Right lobe of liver (tissue), 6 donors: ENCODE measurements at regions not wholly inside any gene's neighbourhood (a gene's known extent, or its start where the extent isn't known, plus 50 kb on each side); places are given as distances from the start of the nearest gene placed in this dataset.

Source experiments
- ATAC-seq, 4 donors: fragments of 200-7000 bp; cut with Tn5 transposase; one replicate each; pipeline ENCODE4 v1.9.1; 2020; ENCODE audit warnings: mild to moderate bottlenecking in 4 of 4, moderate library complexity in 4 of 4
- DNase-seq, 3 donors: peaks; one replicate each; pipeline ENCODE4 v3.0.0-alpha.2; 2020
- H3K27ac ChIP-seq, 3 donors: fragments of 200-600 bp; one replicate each; pipeline ENCODE4 v1.8.0; 2022
- H3K27me3 ChIP-seq, 2 donors: fragments of 200-600 bp; one replicate each; pipeline ENCODE4 v1.8.0; 2022
- H3K36me3 ChIP-seq, 4 donors: fragments of 200-600 bp; sonication (generic) in 1 of 4; one replicate each; pipeline versions ENCODE4 v1.5.1 to v1.8.0; 2017 to 2022; ENCODE audit warnings: control low read depth in 1 of 4
- H3K4me1 ChIP-seq, 4 donors: fragments of 200-600 bp; sonication (generic) in 1 of 4; one replicate each; pipeline versions ENCODE4 v1.5.1 to v1.8.0; 2017 to 2022; ENCODE audit warnings: control low read depth in 1 of 4
- H3K4me3 ChIP-seq, 3 donors: fragments of 200-600 bp; one replicate each; pipeline ENCODE4 v1.8.0; 2022
- H3K9me3 ChIP-seq, 4 donors: fragments of 200-600 bp; sonication (generic) in 1 of 4; one replicate each; pipeline versions ENCODE4 v1.5.1 to v1.8.0; 2017 to 2022; ENCODE audit warnings: control low read depth in 1 of 4
- CTCF ChIP-seq, 4 donors: fragments of 200-600 bp in 3 of 4; fragments of 450-650 bp in 1 of 4; IDR thresholded peaks; one replicate each; pipeline versions ENCODE4 v1.5.1 to v1.8.0; 2016 to 2022; ENCODE audit warnings: antibody characterized with exemption in 4 of 4, mild to moderate bottlenecking in 2 of 4
- POLR2A ChIP-seq: fragments of 450-650 bp; IDR thresholded peaks from one replicate; pipeline ENCODE4 v1.6.1; 2017; ENCODE audit warnings: antibody characterized with exemption, mild to moderate bottlenecking
- whole genome bisulfite sequencing: methylation state at CpG from one replicate; pipeline ENCODE4 v1.1.6; 2018; ENCODE audit warnings: low coverage, low lambda C conversion rate; ENCODE audit not compliant: insufficient coverage; ENCODE audit errors: missing lambda C conversion rate; 5-methylcytosine and 5-hydroxymethylcytosine counted together
- intact Hi-C, 2 donors: fragments of 100-400 bp; cut with DNase I; formaldehyde crosslinking; loops; one replicate each; pipeline versions ENCODE4 v1.11.2 to v1.14.1; 2022
- donor health status: DM: no; HTN: yes; CAD: no.
- donor health status: DM: no; HTN: no; CAD: no.
- donor health status: DM: no; HTN: no; CAD: no.
- donor health status: DM: no; HTN: yes; CAD: no.
- donor health status: DM: no; HTN: yes; CAD: no.

DNA sequence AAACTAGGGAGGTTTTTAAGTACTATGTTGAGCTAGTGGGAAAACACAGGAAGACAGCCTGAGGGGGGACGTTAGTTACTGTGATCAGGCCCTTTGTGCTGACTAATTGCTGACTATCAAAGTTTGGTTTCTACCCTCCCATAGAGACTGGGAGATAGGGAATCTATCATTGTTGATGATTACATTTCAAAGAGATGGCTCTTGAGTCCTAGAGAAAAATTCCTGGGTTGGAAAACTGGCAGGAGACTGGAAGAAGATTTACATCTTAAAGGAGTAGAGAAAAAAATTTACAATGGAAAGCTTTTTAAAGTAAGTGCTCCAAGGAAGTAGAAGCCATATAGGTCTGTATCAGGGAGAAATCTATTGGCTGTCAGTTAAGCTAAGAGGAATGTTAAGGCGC, 522.0 kb upstream of the KLHL1 start:
- no peak overlapping the region for H3K4me3 ChIP-seq
- intact Hi-C loops, result no loop called here
- TF ChIP-seq CTCF (IDR thresholded peaks at IDR 0.05) (no peak), POLR2A (no peak)
- 53% methylated on average over 2 of the region's 2 CpGs for WGBS
- ATAC-seq (no peak), DNase-seq (no peak)
- H3K36me3 ChIP-seq, result no peaks in the 10 kb centered on the region
- no peak overlapping the region for H3K27ac ChIP-seq
- H3K9me3 ChIP-seq, result no peaks in the 10 kb centered on the region
- H3K27me3 ChIP-seq, result no peaks in the 10 kb centered on the region
- no peaks in the 10 kb centered on the region for H3K4me1 ChIP-seq

- no peak overlapping the region for H3K4me3 ChIP-seq
- no peak overlapping the region for H3K27ac ChIP-seq
- ATAC-seq (peak; percentile 30 to 54 (median 42)), DNase-seq (no peak)
- H3K36me3 ChIP-seq, result no peaks in the 10 kb centered on the region
- no peaks in the 10 kb centered on the region for H3K4me1 ChIP-seq
- no peaks in the 10 kb centered on the region for H3K9me3 ChIP-seq
- intact Hi-C loops, result no loop called here
- no peak for TF ChIP-seq POLR2A
- peak; percentile 34 to 47 (median 41) for TF ChIP-seq CTCF (IDR thresholded peaks at IDR 0.05)
- no peaks in the 10 kb centered on the region for H3K27me3 ChIP-seq
Measured at GRCh38 chr13:70623239-70623638, 515.0 kb upstream of the KLHL1 start.

GRCh38 chr13:70622796-70623195, 514.5 kb upstream of the KLHL1 start:
- no peak for DNase-seq
- Histone ChIP-seq H3K4me3 (no peak overlapping the region), H3K27me3 (no peaks in the 10 kb centered on the region), H3K4me1 (no peaks in the 10 kb centered on the region), H3K36me3 (no peaks in the 10 kb centered on the region), H3K27ac (no peak overlapping the region), H3K9me3 (no peaks in the 10 kb centered on the region)
- ATAC-seq, result no peak
- WGBS, result 22% methylated on average over 5 of the region's 5 CpGs
- TF ChIP-seq CTCF (IDR thresholded peaks at IDR 0.05) (no peak), POLR2A (no peak)
- intact Hi-C loops, result no loop called here

DNA sequence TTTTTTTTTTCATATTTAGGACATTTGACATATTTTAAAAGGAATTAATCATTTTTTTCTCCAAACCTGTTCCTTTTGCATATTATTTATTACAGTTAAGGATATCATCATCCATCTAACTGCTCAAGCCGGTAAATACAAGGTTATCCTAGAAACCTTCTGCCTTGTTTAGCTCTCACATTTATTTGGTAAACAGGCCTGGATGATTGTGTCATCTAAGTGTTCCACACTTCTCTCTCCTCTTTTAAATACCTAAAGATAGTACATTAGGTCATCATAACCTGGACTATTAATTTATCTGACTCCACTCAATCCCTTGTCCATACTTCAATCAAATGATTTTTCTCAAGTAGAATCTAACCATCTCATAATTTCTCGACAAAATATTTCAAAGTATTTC, 511.7 kb upstream of the KLHL1 start:
- no peaks in the 10 kb centered on the region for H3K27me3 ChIP-seq
- 62% methylated on average over 2 of the region's 2 CpGs for WGBS
- ATAC-seq (no peak), DNase-seq (no peak)
- H3K36me3 ChIP-seq, result no peaks in the 10 kb centered on the region
- no peaks in the 10 kb centered on the region for H3K4me1 ChIP-seq
- H3K9me3 ChIP-seq, result no peaks in the 10 kb centered on the region
- intact Hi-C loops, result no loop called here
- H3K4me3 ChIP-seq, result no peak overlapping the region
- TF ChIP-seq POLR2A (no peak), CTCF (IDR thresholded peaks at IDR 0.05) (no peak)
- no peak overlapping the region for H3K27ac ChIP-seq

- H3K4me3 ChIP-seq, result no peak overlapping the region
- no peaks in the 10 kb centered on the region for H3K36me3 ChIP-seq
- 39% methylated on average over 3 of the region's 3 CpGs for WGBS
- ATAC-seq (no peak), DNase-seq (no peak)
- no peaks in the 10 kb centered on the region for H3K27me3 ChIP-seq
- no peaks in the 10 kb centered on the region for H3K4me1 ChIP-seq
- intact Hi-C loops, result no loop called here
- no peaks in the 10 kb centered on the region for H3K9me3 ChIP-seq
- TF ChIP-seq CTCF (IDR thresholded peaks at IDR 0.05), result no peak
- H3K27ac ChIP-seq, result no peak overlapping the region
Measured at GRCh38 chr13:70616847-70617246, 508.6 kb upstream of the KLHL1 start.
